Panc1 (cell line): ENCODE measurements at regions not wholly inside any gene's neighbourhood (a gene's known extent, or its start where the extent isn't known, plus 50 kb on each side); places are given as distances from the start of the nearest gene placed in this dataset.

Source experiments
- ATAC-seq: fragments of 200-7000 bp; cut with Tn5 transposase; 2 replicates; pipeline ENCODE4 v1.9.1; 2020; ENCODE audit warnings: mild to moderate bottlenecking, moderate library complexity
- BruUV-seq: library from RNA; stranded (reverse); fragments of 400-500 nt; replicated peaks from 2 replicates; lab custom pipeline; 2021; lab: Mats Ljungman, UMichigan
- CTCF ChIA-PET: fragments of 300-600 bp; sonication (Branson Sonifier 250); formaldehyde crosslinking; loops from one replicate; lab custom pipeline; 2022; ENCODE audit warnings: antibody characterized with exemption; lab: Charles Lee
- POLR2A ChIA-PET: fragments of 300-600 bp; sonication (Branson Sonifier 250); formaldehyde crosslinking; loops from one replicate; lab custom pipeline; 2022; ENCODE audit warnings: antibody characterized with exemption; lab: Charles Lee
- DNase-seq: peaks from one replicate; pipeline ENCODE4 v3.0.0-alpha.2; 2010; ENCODE audit warnings: low read depth, low spot score
- H3K27ac ChIP-seq: 2 replicates; pipeline ENCODE4 v1.5.1; 2011; ENCODE audit warnings: mild to moderate bottlenecking, low read length, inconsistent platforms
- H3K27me3 ChIP-seq: fragments of 200-500 bp; sonication (Bioruptor generic); 2 replicates; pipeline ENCODE4 v1.6.0; 2014; ENCODE audit warnings: low read length, inconsistent platforms; ENCODE audit not compliant: control insufficient read depth, insufficient read depth
- H3K36me3 ChIP-seq: fragments of 200-500 bp; sonication (Bioruptor generic); 2 replicates; pipeline ENCODE4 v1.5.1; 2014; ENCODE audit warnings: inconsistent platforms, mild to moderate bottlenecking, low read length, moderate library complexity; ENCODE audit not compliant: control insufficient read depth, insufficient read depth
- H3K4me1 ChIP-seq: 2 replicates; pipeline ENCODE4 v1.5.1; 2011; ENCODE audit warnings: inconsistent platforms, mild to moderate bottlenecking, low read length, moderate library complexity; ENCODE audit not compliant: control insufficient read depth, insufficient read depth
- H3K4me3 ChIP-seq, 2 experiments: 2 replicates each; pipeline ENCODE4 v1.5.1; 2011 to 2012; ENCODE audit warnings: low read depth in 2 of 2, low read length in 2 of 2, mild to moderate bottlenecking in 2 of 2, inconsistent platforms in 1 of 2, moderate library complexity in 1 of 2
- H3K9me3 ChIP-seq: fragments of 200-500 bp; sonication (Bioruptor generic); 2 replicates; pipeline ENCODE4 v1.5.1; 2014; ENCODE audit warnings: low read depth, mild to moderate bottlenecking, inconsistent platforms, low read length, moderate library complexity; ENCODE audit not compliant: control insufficient read depth, insufficient read depth
- POLR2AphosphoS5 ChIP-seq: IDR thresholded peaks from 2 replicates; pipeline ENCODE4 v1.6.1; 2012; ENCODE audit warnings: mild to moderate bottlenecking, low read depth, low read length, moderate library complexity
- SIN3A ChIP-seq: IDR thresholded peaks from 2 replicates; pipeline ENCODE4 v1.6.1; 2012; ENCODE audit warnings: low read depth, mild to moderate bottlenecking, low read length, moderate library complexity, borderline replicate concordance; ENCODE audit not compliant: insufficient read depth
- TCF7L2 ChIP-seq: IDR thresholded peaks from 2 replicates; pipeline ENCODE4 v1.6.1; 2011; ENCODE audit warnings: mild to moderate bottlenecking, low read depth, low read length, inconsistent platforms
- in situ Hi-C: cut with HindIII; loops from 2 replicates; pipeline ENCODE4 v1.10.0; 2016; ENCODE audit warnings: low sequenced_read_pairs, low pct_unique_long_range_greater_than_20kb
- intact Hi-C: fragments of 100-400 bp; cut with micrococcal nuclease; formaldehyde crosslinking; loops from one replicate; pipeline ENCODE4 v1.10.0; 2022; ENCODE audit not compliant: unreplicated experiment
- TF ChIP-seq, protein P1 (sequence below), 2 experiments: IDR thresholded peaks; 2 replicates each; pipeline ENCODE4 v1.6.1; 2011 to 2012; ENCODE audit warnings: low read depth in 2 of 2, control low read depth in 1 of 2, low read length in 1 of 2, mild to moderate bottlenecking in 1 of 2, moderate library complexity in 1 of 2; ENCODE audit not compliant: insufficient read depth in 1 of 2
- TF ChIP-seq, protein P2 (sequence below): fragments of 450-650 bp; IDR thresholded peaks from 2 replicates; pipeline ENCODE4 v1.5.1; 2017; ENCODE audit warnings: mild to moderate bottlenecking

DNA sequence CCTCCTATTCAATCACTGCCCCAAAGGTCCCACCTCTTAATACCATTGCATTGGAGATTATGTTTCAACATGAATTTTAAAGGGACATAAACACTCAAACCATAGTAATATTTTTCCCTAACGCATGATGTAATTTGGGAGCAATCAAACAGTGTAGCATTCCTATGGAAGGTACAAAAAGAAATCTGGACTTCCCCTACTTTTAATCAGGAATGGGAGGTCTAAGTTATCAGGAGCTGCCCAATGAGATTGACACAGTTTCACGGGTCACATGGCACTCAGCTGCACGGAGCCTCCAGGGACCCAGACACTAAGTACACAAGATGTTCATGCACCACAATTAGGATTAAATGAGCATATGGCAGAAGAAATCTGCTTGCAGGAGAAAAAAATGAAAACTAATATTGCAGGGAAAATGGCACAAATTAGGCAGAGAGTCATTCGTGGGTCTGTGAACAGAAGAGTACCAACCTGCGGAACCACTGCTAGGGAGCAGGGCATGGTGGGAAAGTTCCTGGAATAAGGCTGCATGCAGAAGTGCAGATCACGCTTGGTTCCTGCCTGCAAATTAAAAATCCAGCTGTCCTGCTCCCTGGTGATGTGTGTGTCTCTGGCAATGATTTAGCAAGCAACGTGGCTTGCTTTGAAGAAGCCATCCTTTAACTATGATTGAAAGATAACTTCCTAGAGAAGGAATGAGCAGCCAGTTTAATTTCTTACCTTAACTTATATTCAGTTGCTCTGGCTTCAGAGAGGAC is 326.6 kb upstream of the ID2 start:
- BruUV-seq, result no TSS peak

DNA sequence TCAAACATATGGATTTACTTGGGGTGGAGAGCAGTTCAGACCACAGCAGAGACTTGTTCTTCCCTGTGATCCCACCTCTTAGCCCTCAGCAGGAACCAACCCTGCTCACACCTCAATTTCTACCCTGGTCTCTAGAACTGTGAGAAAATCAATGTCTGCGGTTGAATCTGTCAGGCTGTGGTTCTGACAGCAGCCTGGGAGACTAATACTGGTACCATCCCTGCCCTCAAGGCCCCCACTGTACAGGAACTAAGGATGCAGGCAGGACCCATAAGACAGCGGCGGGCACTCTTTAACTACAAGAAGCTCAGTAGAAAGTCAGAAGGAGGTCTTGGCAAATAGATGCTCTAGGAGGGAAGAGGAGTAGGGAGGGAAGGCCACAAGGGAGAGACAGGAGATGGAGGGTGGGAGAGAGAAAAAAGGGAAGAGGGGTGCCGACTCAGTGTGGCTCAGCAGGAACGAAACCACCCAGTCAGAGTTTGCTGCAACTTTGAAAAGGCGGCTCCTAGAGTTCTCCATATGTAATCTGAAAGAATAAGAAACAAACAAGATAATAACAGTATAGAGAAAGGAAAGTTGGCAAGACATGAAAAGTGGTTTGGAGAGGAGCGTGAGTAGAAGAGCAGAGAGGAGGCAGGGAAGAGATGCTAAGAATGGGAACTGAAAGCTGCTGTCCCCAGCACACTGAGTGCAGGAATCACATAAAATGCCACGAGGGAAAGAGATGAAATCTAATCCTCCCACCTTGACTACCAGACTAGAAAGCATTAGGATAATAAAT is 323.9 kb upstream of the ID2 start:
- POLR2A ChIA-PET, result no interaction called here
- TF ChIP-seq POLR2AphosphoS5 (no peak), TCF7L2 (no peak), SIN3A (no peak)
- TF ChIP-seq, protein P1, sequence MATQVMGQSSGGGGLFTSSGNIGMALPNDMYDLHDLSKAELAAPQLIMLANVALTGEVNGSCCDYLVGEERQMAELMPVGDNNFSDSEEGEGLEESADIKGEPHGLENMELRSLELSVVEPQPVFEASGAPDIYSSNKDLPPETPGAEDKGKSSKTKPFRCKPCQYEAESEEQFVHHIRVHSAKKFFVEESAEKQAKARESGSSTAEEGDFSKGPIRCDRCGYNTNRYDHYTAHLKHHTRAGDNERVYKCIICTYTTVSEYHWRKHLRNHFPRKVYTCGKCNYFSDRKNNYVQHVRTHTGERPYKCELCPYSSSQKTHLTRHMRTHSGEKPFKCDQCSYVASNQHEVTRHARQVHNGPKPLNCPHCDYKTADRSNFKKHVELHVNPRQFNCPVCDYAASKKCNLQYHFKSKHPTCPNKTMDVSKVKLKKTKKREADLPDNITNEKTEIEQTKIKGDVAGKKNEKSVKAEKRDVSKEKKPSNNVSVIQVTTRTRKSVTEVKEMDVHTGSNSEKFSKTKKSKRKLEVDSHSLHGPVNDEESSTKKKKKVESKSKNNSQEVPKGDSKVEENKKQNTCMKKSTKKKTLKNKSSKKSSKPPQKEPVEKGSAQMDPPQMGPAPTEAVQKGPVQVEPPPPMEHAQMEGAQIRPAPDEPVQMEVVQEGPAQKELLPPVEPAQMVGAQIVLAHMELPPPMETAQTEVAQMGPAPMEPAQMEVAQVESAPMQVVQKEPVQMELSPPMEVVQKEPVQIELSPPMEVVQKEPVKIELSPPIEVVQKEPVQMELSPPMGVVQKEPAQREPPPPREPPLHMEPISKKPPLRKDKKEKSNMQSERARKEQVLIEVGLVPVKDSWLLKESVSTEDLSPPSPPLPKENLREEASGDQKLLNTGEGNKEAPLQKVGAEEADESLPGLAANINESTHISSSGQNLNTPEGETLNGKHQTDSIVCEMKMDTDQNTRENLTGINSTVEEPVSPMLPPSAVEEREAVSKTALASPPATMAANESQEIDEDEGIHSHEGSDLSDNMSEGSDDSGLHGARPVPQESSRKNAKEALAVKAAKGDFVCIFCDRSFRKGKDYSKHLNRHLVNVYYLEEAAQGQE (IDR thresholded peaks at IDR 0.05; ENCODE audit: insufficient read depth in 1 of 2, low read depth in 2 of 2, low read length in 1 of 2), result no peak
- TF ChIP-seq, protein P2, sequence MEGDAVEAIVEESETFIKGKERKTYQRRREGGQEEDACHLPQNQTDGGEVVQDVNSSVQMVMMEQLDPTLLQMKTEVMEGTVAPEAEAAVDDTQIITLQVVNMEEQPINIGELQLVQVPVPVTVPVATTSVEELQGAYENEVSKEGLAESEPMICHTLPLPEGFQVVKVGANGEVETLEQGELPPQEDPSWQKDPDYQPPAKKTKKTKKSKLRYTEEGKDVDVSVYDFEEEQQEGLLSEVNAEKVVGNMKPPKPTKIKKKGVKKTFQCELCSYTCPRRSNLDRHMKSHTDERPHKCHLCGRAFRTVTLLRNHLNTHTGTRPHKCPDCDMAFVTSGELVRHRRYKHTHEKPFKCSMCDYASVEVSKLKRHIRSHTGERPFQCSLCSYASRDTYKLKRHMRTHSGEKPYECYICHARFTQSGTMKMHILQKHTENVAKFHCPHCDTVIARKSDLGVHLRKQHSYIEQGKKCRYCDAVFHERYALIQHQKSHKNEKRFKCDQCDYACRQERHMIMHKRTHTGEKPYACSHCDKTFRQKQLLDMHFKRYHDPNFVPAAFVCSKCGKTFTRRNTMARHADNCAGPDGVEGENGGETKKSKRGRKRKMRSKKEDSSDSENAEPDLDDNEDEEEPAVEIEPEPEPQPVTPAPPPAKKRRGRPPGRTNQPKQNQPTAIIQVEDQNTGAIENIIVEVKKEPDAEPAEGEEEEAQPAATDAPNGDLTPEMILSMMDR, result no peak
- ATAC-seq (no peak), DNase-seq (no peak)
- Histone ChIP-seq H3K27me3 (no peaks in the 10 kb centered on the region), H3K4me3 (no peak overlapping the region), H3K27ac (no peak overlapping the region), H3K9me3 (no peaks in the 10 kb centered on the region), H3K36me3 (no peaks in the 10 kb centered on the region), H3K4me1 (no peaks in the 10 kb centered on the region)
- CTCF ChIA-PET, result no interaction called here
- in situ Hi-C loops (no loop called here), intact Hi-C loops (no loop called here)
- no TSS peak for BruUV-seq

More for the DNA sequence above, 326.6 kb upstream of the ID2 start:
- in situ Hi-C loops, result no loop called here
- DNase-seq (no peak), ATAC-seq (no peak)
- Histone ChIP-seq H3K4me1 (no peaks in the 10 kb centered on the region), H3K27ac (no peak overlapping the region), H3K9me3 (no peaks in the 10 kb centered on the region), H3K36me3 (no peaks in the 10 kb centered on the region), H3K4me3 (no peak overlapping the region), H3K27me3 (no peaks in the 10 kb centered on the region)
- intact Hi-C loops, result no loop called here
- ChIA-PET POLR2A (no interaction called here), CTCF (no interaction called here)
- TF ChIP-seq, protein P1 (IDR thresholded peaks at IDR 0.05; ENCODE audit: insufficient read depth in 1 of 2, low read depth in 2 of 2, low read length in 1 of 2), result no peak
- TF ChIP-seq POLR2AphosphoS5, result no peak
- TF ChIP-seq, protein P2, result no peak
- no peak for TF ChIP-seq TCF7L2
- no peak for TF ChIP-seq SIN3A
